GM18861 (cell line): ENCODE measurements at regions not wholly inside any gene's neighbourhood (a gene's known extent, or its start where the extent isn't known, plus 50 kb on each side); places are given as distances from the start of the nearest gene placed in this dataset.

ENCODE experiments used
- ATAC-seq: cut with Tn5 transposase; IDR thresholded peaks from one replicate; pipeline ENCODE4 v1.9.1; 2021; ENCODE audit not compliant: unreplicated experiment

GRCh38 chr13:23980160-23980551 is 82.9 kb upstream of the C1QTNF9B start:
- ATAC-seq: peak; percentile 72

GRCh38 chr13:23983671-23984070 is 86.4 kb upstream of the C1QTNF9B start:
- no peak for ATAC-seq

- ATAC-seq: no peak
Measured at GRCh38 chr13:23984546-23984945, 87.2 kb upstream of the C1QTNF9B start.

GRCh38 chr13:23985060-23985459 is 87.8 kb upstream of the C1QTNF9B start:
- no peak for ATAC-seq

- ATAC-seq: no peak
Measured at GRCh38 chr13:23985839-23986238, 88.5 kb upstream of the C1QTNF9B start.

- ATAC-seq: no peak
Measured at GRCh38 chr13:23986619-23987018, 89.3 kb upstream of the C1QTNF9B start.

- no peak for ATAC-seq
Measured at GRCh38 chr13:23987331-23987894, 90.1 kb upstream of the C1QTNF9B start.

GRCh38 chr13:23988546-23989122 is 91.3 kb upstream of the C1QTNF9B start:
- ATAC-seq: no peak

GRCh38 chr13:23990455-23990854 is 93.2 kb upstream of the C1QTNF9B start:
- ATAC-seq: no peak

- ATAC-seq: no peak
Measured at GRCh38 chr13:23991119-23991518, 93.8 kb upstream of the C1QTNF9B start.

- no peak for ATAC-seq
Measured at GRCh38 chr13:23992781-23993679, 95.7 kb upstream of the C1QTNF9B start.

GRCh38 chr13:23993680-23993985 is 96.3 kb upstream of the C1QTNF9B start:
- no peak for ATAC-seq

- ATAC-seq: no peak
Measured at GRCh38 chr13:23995283-23996073, 98.2 kb upstream of the C1QTNF9B start.

- peak; percentile 62 for ATAC-seq
Measured at GRCh38 chr13:23996456-23996855, 99.2 kb upstream of the C1QTNF9B start.

- no peak for ATAC-seq
Measured at GRCh38 chr13:23999424-23999823, 102.1 kb upstream of the C1QTNF9B start.

GRCh38 chr13:24002206-24002815 is 105.0 kb upstream of the C1QTNF9B start:
- no peak for ATAC-seq

- ATAC-seq: no peak
Measured at GRCh38 chr13:24004142-24004899, 107.0 kb upstream of the C1QTNF9B start.

- no peak for ATAC-seq
Measured at GRCh38 chr13:24004971-24005370, 107.7 kb upstream of the C1QTNF9B start.

GRCh38 chr13:24005755-24006281 is 108.5 kb upstream of the C1QTNF9B start:
- ATAC-seq: peak; percentile 98
